GM12864 (cell line): ENCODE measurements at regions not wholly inside any gene's neighbourhood (a gene's known extent, or its start where the extent isn't known, plus 50 kb on each side); places are given as distances from the start of the nearest gene placed in this dataset.

ENCODE experiments used
- DNase-seq: peaks from one replicate; pipeline ENCODE4 v3.0.0-alpha.2; 2011; ENCODE audit warnings: low read depth
- H3K4me3 ChIP-seq: 2 replicates; pipeline ENCODE4 v1.5.1; 2011; ENCODE audit warnings: mild to moderate bottlenecking, low read depth, low read length, control low read depth
- CTCF ChIP-seq: IDR thresholded peaks from 2 replicates; pipeline ENCODE4 v1.5.1; 2011; ENCODE audit warnings: low read depth, mild to moderate bottlenecking, moderate library complexity, low read length, control low read depth, inconsistent platforms; ENCODE audit errors: missing control alignments

- DNase-seq = no peak
- no peak overlapping the region for H3K4me3 ChIP-seq
- TF ChIP-seq CTCF = no peak
Observed at GRCh38 chr1:96048572-96049212, 672.9 kb upstream of the PTBP2 start.

GRCh38 chr1:96049759-96050409 is 671.7 kb upstream of the PTBP2 start:
- no peak overlapping the region for H3K4me3 ChIP-seq
- TF ChIP-seq CTCF = no peak
- no peak for DNase-seq

DNA sequence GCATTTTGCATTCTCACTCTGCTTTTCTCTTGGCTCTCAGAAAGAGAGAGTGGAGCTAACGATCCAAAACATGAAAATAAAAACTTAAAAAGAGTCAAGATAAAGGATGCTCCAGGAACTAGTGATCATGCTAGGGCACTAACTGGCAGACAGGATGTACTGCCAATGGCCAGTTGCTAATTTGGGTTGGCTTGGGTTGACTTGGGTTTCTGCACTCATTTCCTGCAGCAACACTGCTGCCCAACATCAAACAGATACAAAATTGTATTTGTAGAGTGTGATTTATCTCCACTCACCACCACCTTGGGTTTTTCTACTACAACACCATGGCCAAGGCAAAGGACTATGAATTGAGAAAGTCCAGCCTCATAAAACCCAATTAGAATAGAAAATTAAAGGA is 662.3 kb upstream of the PTBP2 start:
- no peak for TF ChIP-seq CTCF
- no peak for DNase-seq

GRCh38 chr1:96059736-96060135 is 661.8 kb upstream of the PTBP2 start:
- DNase-seq = no peak
- no peak overlapping the region for H3K4me3 ChIP-seq
- TF ChIP-seq CTCF = no peak

More for the DNA sequence above, 662.3 kb upstream of the PTBP2 start:
- no peak overlapping the region for H3K4me3 ChIP-seq

DNA sequence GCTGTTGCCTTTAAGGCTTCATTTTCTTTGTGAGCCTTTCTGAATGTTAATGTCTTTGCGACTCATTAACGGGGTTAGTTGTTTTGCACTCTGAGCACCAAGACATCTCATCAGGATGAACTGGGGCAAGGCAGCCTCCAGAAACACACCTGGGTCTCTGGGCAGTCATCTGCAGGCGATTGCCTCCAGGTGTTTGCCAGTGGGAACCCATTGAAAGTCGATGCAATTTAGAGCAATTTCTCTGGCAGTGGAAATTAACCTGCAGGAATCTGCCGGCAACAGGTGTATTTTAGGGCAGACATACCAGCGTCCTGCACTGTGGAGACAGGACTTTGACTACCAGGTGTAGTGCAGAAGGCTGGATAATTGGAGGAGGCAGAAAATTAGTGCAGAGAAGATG is 661.0 kb upstream of the PTBP2 start:
- H3K4me3 ChIP-seq = no peak overlapping the region
- no peak for TF ChIP-seq CTCF
- DNase-seq = no peak

- no peak for DNase-seq
- no peak for TF ChIP-seq CTCF
- H3K4me3 ChIP-seq = no peak overlapping the region
Observed at GRCh38 chr1:96072021-96072420, 649.6 kb upstream of the PTBP2 start.

DNA sequence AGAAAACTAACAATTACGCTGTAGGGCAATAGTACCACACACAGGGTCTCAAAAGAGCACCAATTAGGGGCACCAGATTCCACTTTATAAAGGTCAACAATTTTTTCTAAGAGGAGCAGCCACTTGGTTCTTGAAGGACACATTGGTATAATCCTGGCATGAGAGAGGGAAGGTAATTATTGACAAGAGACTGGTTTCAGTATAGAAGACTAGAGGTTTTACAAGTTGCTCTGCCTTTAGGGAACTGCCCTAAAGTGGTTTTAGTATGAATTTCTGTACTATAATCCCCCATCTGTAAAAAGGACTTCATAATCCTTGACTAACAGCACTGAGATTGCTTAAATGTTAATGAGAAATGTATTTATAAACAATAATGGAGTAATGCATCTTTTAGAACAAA is 648.5 kb upstream of the PTBP2 start:
- no peak for TF ChIP-seq CTCF
- no peak for DNase-seq
- H3K4me3 ChIP-seq = no peak overlapping the region
